Neural cell (in vitro differentiated cells): ENCODE measurements at regions not wholly inside any gene's neighbourhood (a gene's known extent, or its start where the extent isn't known, plus 50 kb on each side); places are given as distances from the start of the nearest gene placed in this dataset.

Experiments
- H2AFZ ChIP-seq: fragments of 200-600, 300-800 bp; sonication (generic), shearing (Covaris generic); 2 replicates; pipeline ENCODE4 v1.6.0; 2014; ENCODE audit warnings: low read depth, mild to moderate bottlenecking, antibody characterized with exemption, low read length, moderate library complexity
- H3F3A ChIP-seq: fragments of 200-600 bp; shearing (Covaris generic); 2 replicates; pipeline ENCODE4 v1.6.1; 2016; ENCODE audit warnings: mild to moderate bottlenecking, moderate library complexity, mixed read lengths, antibody characterized with exemption, low read length; ENCODE audit not compliant: insufficient read depth, poor library complexity, severe bottlenecking
- H3K27ac ChIP-seq: fragments of 200-600, 300-800 bp; sonication (generic), shearing (Covaris generic); 2 replicates; pipeline ENCODE4 v1.5.1; 2014; ENCODE audit warnings: mild to moderate bottlenecking, low read length, moderate library complexity
- H3K27me3 ChIP-seq: fragments of 300-800, 200-600 bp; sonication (generic), shearing (Covaris generic); 2 replicates; pipeline ENCODE4 v1.6.0; 2014; ENCODE audit warnings: mild to moderate bottlenecking, low read depth, low read length, moderate library complexity; ENCODE audit not compliant: insufficient read depth
- H3K36me3 ChIP-seq: fragments of 300-800, 200-600 bp; sonication (generic), shearing (Covaris generic); 2 replicates; pipeline ENCODE4 v1.5.1; 2014; ENCODE audit warnings: mild to moderate bottlenecking, antibody characterized with exemption, low read length, moderate library complexity; ENCODE audit not compliant: insufficient read depth
- H3K4me2 ChIP-seq: fragments of 300-800, 200-600 bp; sonication (generic), shearing (Covaris generic); 2 replicates; pipeline ENCODE4 v1.6.0; 2014; ENCODE audit warnings: mild to moderate bottlenecking, low read length
- H3K4me3 ChIP-seq: fragments of 300-800, 200-600 bp; sonication (generic), shearing (Covaris generic); 2 replicates; pipeline ENCODE4 v1.5.1; 2014; ENCODE audit warnings: mild to moderate bottlenecking, low read length, moderate library complexity
- H3K79me2 ChIP-seq: fragments of 200-600 bp; shearing (Covaris generic); replicated peaks from 2 replicates; pipeline ENCODE4 v1.6.0; 2014; ENCODE audit warnings: mild to moderate bottlenecking, low read length, moderate library complexity; ENCODE audit not compliant: insufficient read depth
- H3K9ac ChIP-seq: fragments of 300-800, 200-600 bp; sonication (generic), shearing (Covaris generic); 2 replicates; pipeline ENCODE4 v1.6.1; 2016; ENCODE audit warnings: mild to moderate bottlenecking, low read length, mixed read lengths
- H3K9me2 ChIP-seq: fragments of 200-600 bp; shearing (Covaris generic); 2 replicates; pipeline ENCODE4 v1.6.1; 2016; ENCODE audit warnings: mild to moderate bottlenecking, low read length, mixed read lengths; ENCODE audit not compliant: insufficient read depth
- H3K9me3 ChIP-seq: fragments of 200-600, 300-800 bp; sonication (generic), shearing (Covaris generic); 2 replicates; pipeline ENCODE4 v1.6.1; 2016; ENCODE audit warnings: mild to moderate bottlenecking, mixed run types, low read length, moderate library complexity, mixed read lengths
- H4K20me1 ChIP-seq: fragments of 200-600 bp; shearing (Covaris generic); 2 replicates; pipeline ENCODE4 v1.6.1; 2016; ENCODE audit warnings: mild to moderate bottlenecking, mixed run types; ENCODE audit not compliant: insufficient read depth
- CTCF ChIP-seq: fragments of 450-650 bp; IDR thresholded peaks from 2 replicates; pipeline ENCODE4 v1.5.1; 2014; ENCODE audit warnings: antibody characterized with exemption, mild to moderate bottlenecking, moderate library complexity; ENCODE audit not compliant: poor library complexity, severe bottlenecking
- EP300 ChIP-seq: fragments of 450-650 bp; conservative IDR thresholded peaks from 2 replicates; pipeline ENCODE4 v1.6.1; 2014; ENCODE audit warnings: antibody characterized with exemption, mild to moderate bottlenecking, moderate library complexity; ENCODE audit not compliant: poor library complexity, severe bottlenecking
- EZH2 ChIP-seq: fragments of 200-600, 300-800 bp; shearing (Covaris generic), sonication (generic); IDR thresholded peaks from 2 replicates; pipeline ENCODE4 v1.6.1; 2014; ENCODE audit warnings: antibody characterized with exemption, low read length, borderline replicate concordance, mild to moderate bottlenecking; ENCODE audit not compliant: insufficient read depth, poor library complexity, severe bottlenecking
- MXI1 ChIP-seq: fragments of 450-650 bp; conservative IDR thresholded peaks from 2 replicates; pipeline ENCODE4 v1.6.1; 2014; ENCODE audit warnings: antibody characterized with exemption, mild to moderate bottlenecking; ENCODE audit not compliant: poor library complexity, severe bottlenecking
- POLR2AphosphoS5 ChIP-seq: IDR thresholded peaks from 2 replicates; pipeline ENCODE4 v1.6.1; 2012
- RAD21 ChIP-seq: fragments of 450-650 bp; conservative IDR thresholded peaks from 2 replicates; pipeline ENCODE4 v1.6.1; 2014; ENCODE audit warnings: antibody characterized with exemption, mild to moderate bottlenecking, moderate library complexity
- REST ChIP-seq: IDR thresholded peaks from 2 replicates; pipeline ENCODE4 v1.6.1; 2012; ENCODE audit warnings: borderline replicate concordance
- SMC3 ChIP-seq: fragments of 450-650 bp; conservative IDR thresholded peaks from 2 replicates; pipeline ENCODE4 v1.6.1; 2014; ENCODE audit warnings: antibody characterized with exemption, mild to moderate bottlenecking, moderate library complexity; ENCODE audit not compliant: poor library complexity
- TAF1 ChIP-seq: IDR thresholded peaks from 2 replicates; pipeline ENCODE4 v1.6.1; 2012; ENCODE audit warnings: low read depth

GRCh38 chr16:86374603-86375130 is 135.7 kb upstream of the FOXF1 start:
- Histone ChIP-seq H3K79me2 (no peaks in the 10 kb centered on the region), H3K4me2 (no peak overlapping the region), H3K36me3 (no peaks in the 10 kb centered on the region), H3K27me3 (no peaks in the 10 kb centered on the region), H3K9me2 (no peaks in the 10 kb centered on the region), H4K20me1 (no peaks in the 10 kb centered on the region), H2AFZ (no peak overlapping the region), H3F3A (no peaks in the 10 kb centered on the region), H3K9ac (no peak overlapping the region), H3K4me3 (no peak overlapping the region), H3K27ac (no peak overlapping the region), H3K9me3 (peaks cover 3% of the 10 kb centered on the region)
- no peak for TF ChIP-seq EZH2
- no peak for TF ChIP-seq POLR2AphosphoS5
- no peak for TF ChIP-seq TAF1
- TF ChIP-seq MXI1, result no peak
- TF ChIP-seq EP300, result no peak
- TF ChIP-seq REST, result no peak
- no peak for TF ChIP-seq CTCF
- no peak for TF ChIP-seq RAD21
- TF ChIP-seq SMC3, result no peak

GRCh38 chr16:86375364-86375763 is 135.0 kb upstream of the FOXF1 start:
- Histone ChIP-seq H3K4me2 (no peak overlapping the region), H3K36me3 (no peaks in the 10 kb centered on the region), H3K9me2 (no peaks in the 10 kb centered on the region), H3K9ac (no peak overlapping the region), H3K79me2 (no peaks in the 10 kb centered on the region), H3K4me3 (no peak overlapping the region), H3F3A (no peaks in the 10 kb centered on the region), H3K27me3 (no peaks in the 10 kb centered on the region), H4K20me1 (no peaks in the 10 kb centered on the region), H3K9me3 (peaks cover 3% of the 10 kb centered on the region), H3K27ac (no peak overlapping the region), H2AFZ (no peak overlapping the region)
- TF ChIP-seq MXI1, result no peak
- TF ChIP-seq TAF1, result no peak
- TF ChIP-seq EP300, result no peak
- TF ChIP-seq SMC3, result no peak
- TF ChIP-seq REST, result no peak
- TF ChIP-seq CTCF, result no peak
- TF ChIP-seq EZH2, result no peak
- no peak for TF ChIP-seq RAD21
- no peak for TF ChIP-seq POLR2AphosphoS5
